Calu3 (cell line): ENCODE measurements at regions not wholly inside any gene's neighbourhood (a gene's known extent, or its start where the extent isn't known, plus 50 kb on each side); places are given as distances from the start of the nearest gene placed in this dataset.

Source experiments
- BruUV-seq: library from RNA; stranded (reverse); fragments of 400-500 nt; replicated peaks from 2 replicates; lab custom pipeline; 2021; lab: Mats Ljungman, UMichigan
- CTCF ChIA-PET: fragments of 300-600 bp; sonication (Branson Sonifier 250); formaldehyde crosslinking; loops from one replicate; lab custom pipeline; 2022; ENCODE audit warnings: antibody characterized with exemption; lab: Charles Lee
- DNase-seq: peaks from one replicate; pipeline ENCODE4 v3.0.0; 2022
- H3K27ac Mint-ChIP-seq: one replicate; pipeline ENCODE4 v1.8.0; 2022; ENCODE audit warnings: mixed read lengths; ENCODE audit not compliant: unreplicated experiment
- H3K27me3 Mint-ChIP-seq: one replicate; pipeline ENCODE4 v1.8.0; 2022; ENCODE audit warnings: mixed read lengths; ENCODE audit not compliant: unreplicated experiment
- H3K36me3 Mint-ChIP-seq: one replicate; pipeline ENCODE4 v1.8.0; 2022; ENCODE audit warnings: mild to moderate bottlenecking, moderate library complexity, mixed read lengths; ENCODE audit not compliant: insufficient read depth, unreplicated experiment
- H3K4me1 Mint-ChIP-seq: one replicate; pipeline ENCODE4 v1.8.0; 2022; ENCODE audit warnings: mild to moderate bottlenecking, low read depth, mixed read lengths; ENCODE audit not compliant: unreplicated experiment
- H3K4me3 Mint-ChIP-seq: one replicate; pipeline ENCODE4 v1.8.0; 2022; ENCODE audit warnings: mild to moderate bottlenecking, low read depth, moderate library complexity, mixed read lengths; ENCODE audit not compliant: unreplicated experiment
- H3K9me3 Mint-ChIP-seq: one replicate; pipeline ENCODE4 v1.8.0; 2022; ENCODE audit warnings: low read depth, mixed read lengths; ENCODE audit not compliant: unreplicated experiment
- intact Hi-C: fragments of 100-400 bp; cut with micrococcal nuclease; formaldehyde crosslinking; loops from one replicate; pipeline ENCODE4 v1.10.0; 2022; ENCODE audit not compliant: unreplicated experiment
- TF ChIP-seq, protein P1 (sequence below): fragments of 200-600 bp; IDR thresholded peaks from one replicate; pipeline ENCODE4 v1.8.0; 2022; ENCODE audit warnings: antibody characterized with exemption; ENCODE audit not compliant: unreplicated experiment

DNA sequence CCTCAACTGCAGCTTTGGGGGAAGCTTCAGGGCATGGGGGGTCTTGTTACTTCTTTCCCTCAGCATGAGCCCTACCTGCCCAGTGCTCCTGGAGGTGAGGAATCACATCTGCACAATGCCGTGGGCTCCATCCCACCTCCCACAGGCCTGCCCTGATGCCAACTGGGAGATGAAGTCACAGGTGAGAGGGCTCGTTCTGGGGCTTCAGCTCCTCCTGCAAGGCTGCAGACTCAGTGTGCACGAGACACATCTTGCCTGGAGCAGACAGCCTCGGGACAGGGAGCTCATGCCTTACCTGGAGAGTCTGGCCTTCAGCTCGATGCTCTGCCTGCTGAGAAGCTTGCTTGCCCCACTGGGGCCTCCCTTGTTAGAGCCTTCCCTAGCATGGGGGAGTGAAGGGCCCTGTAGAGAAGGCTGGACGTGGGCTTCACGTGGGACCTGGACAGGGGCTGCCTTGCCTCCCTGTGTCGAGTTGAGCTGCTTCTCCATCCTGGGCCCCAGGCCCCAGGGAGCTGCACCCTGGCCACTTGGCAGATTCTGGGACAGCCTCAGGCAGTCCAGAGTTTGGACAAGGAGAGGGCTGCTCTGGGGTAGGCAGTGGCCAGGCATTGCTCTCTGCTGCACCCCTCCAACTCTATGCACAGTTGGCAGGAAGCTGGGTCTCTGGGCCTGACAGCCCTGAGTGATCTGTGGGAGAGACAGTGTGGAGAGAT lies 171.4 kb downstream of the KIF26A start:
- Mint-ChIP-seq H3K27ac (no peak overlapping the region), H3K4me3 (no peak overlapping the region), H3K36me3 (no peaks in the 10 kb centered on the region), H3K27me3 (peaks cover 78% of the 10 kb centered on the region), H3K9me3 (no peaks in the 10 kb centered on the region), H3K4me1 (no peaks in the 10 kb centered on the region)
- no peak for DNase-seq
- no TSS peak for BruUV-seq
- intact Hi-C loops: no loop called here
- TF ChIP-seq, protein P1, sequence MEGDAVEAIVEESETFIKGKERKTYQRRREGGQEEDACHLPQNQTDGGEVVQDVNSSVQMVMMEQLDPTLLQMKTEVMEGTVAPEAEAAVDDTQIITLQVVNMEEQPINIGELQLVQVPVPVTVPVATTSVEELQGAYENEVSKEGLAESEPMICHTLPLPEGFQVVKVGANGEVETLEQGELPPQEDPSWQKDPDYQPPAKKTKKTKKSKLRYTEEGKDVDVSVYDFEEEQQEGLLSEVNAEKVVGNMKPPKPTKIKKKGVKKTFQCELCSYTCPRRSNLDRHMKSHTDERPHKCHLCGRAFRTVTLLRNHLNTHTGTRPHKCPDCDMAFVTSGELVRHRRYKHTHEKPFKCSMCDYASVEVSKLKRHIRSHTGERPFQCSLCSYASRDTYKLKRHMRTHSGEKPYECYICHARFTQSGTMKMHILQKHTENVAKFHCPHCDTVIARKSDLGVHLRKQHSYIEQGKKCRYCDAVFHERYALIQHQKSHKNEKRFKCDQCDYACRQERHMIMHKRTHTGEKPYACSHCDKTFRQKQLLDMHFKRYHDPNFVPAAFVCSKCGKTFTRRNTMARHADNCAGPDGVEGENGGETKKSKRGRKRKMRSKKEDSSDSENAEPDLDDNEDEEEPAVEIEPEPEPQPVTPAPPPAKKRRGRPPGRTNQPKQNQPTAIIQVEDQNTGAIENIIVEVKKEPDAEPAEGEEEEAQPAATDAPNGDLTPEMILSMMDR: no peak
- CTCF ChIA-PET: interaction anchor here (0.6 kb wide), 1 partner anchor 1929 kb away, joined by 3 read pairs; no protein-coding TSS in a partner anchor

DNA sequence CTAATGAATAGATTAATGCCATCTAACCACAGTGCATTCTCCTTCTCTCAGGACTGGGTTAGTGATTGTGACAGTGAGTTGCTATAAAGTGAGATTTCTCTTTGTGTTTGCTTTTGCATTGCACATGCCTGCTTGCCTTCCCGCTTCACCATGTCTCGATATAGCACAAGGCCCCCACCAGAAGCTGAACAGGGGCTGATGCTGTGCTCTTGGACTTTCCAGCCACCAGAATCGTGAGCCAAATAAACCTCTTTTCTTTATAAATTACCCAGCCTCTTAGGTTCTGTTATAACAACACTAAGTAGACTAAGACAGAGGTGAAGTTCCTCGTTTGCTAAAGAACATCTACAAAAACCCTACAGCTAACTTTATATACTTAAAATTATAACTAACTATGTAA lies 173.0 kb downstream of the KIF26A start:
- TF ChIP-seq, protein P1: no peak
- H3K9me3 Mint-ChIP-seq: no peaks in the 10 kb centered on the region
- no peak for DNase-seq
- CTCF ChIA-PET: no interaction called here
- no peaks in the 10 kb centered on the region for H3K4me1 Mint-ChIP-seq
- intact Hi-C loops: no loop called here
- H3K27me3 Mint-ChIP-seq: peaks cover 77% of the 10 kb centered on the region
- H3K27ac Mint-ChIP-seq: no peak overlapping the region
- no peak overlapping the region for H3K4me3 Mint-ChIP-seq
- no TSS peak for BruUV-seq
- no peaks in the 10 kb centered on the region for H3K36me3 Mint-ChIP-seq

DNA sequence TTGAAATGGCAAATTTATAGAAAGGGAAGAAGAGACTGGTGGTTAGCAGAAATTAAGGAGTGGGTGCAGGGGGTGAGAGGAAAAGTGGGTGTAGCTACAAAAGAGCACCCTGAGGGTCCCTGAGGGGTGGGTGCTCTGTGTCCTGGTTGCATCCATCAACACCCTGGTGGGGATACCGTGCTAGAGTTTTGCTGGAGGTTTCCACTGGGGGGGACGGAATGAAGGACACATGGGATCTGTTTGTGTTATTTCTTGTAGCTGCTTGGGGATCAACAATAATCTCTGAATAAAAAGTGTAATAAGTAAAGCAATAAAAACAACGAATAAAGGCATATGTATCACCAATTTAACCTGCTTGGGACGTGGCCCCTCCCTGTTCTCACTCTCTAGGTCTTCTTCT lies 175.3 kb downstream of the KIF26A start:
- Mint-ChIP-seq H3K27ac (no peak overlapping the region), H3K4me1 (no peaks in the 10 kb centered on the region), H3K9me3 (no peaks in the 10 kb centered on the region), H3K36me3 (no peaks in the 10 kb centered on the region), H3K27me3 (peaks cover 94% of the 10 kb centered on the region), H3K4me3 (no peak overlapping the region)
- TF ChIP-seq, protein P1: no peak
- intact Hi-C loops: no loop called here
- no TSS peak for BruUV-seq
- DNase-seq: no peak
- CTCF ChIA-PET: no interaction called here

DNA sequence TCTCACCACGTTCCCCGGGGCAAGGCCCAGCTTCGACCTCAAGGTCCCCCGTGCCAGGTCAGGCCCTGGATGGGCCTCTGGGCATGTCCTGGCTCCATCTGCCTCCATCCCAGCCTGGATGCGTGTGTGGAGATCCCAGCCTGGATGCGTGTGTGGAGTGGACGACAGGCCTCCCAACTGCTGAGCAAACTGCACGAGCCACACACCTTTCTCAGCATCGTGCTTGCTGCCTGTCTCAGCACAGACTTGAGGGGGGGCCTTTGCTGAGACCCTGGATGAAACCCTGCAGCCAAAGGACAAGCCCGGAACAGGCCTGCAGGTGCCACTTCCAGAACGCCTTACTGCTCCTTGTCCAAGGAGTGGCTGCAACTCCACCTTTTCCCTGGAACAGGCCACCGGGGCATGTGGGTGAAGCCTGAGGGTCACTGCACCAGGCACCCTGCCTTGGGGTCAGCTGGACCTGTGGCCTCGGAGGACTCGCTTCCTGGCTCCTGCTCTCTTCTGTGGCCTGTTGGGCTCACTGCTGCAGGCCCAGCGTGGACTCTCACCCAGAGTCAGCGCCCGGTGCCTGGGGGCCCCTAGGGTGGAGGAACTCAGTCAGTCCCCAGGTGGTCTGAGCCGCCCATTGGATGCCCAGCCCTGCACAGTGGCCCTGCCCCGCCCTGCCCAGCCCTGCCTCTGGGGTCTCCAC lies 176.0 kb downstream of the KIF26A start:
- DNase-seq: no peak
- Mint-ChIP-seq H3K9me3 (no peaks in the 10 kb centered on the region), H3K27me3 (peaks cover 96% of the 10 kb centered on the region), H3K27ac (no peak overlapping the region), H3K4me3 (no peak overlapping the region), H3K4me1 (no peaks in the 10 kb centered on the region), H3K36me3 (no peaks in the 10 kb centered on the region)
- CTCF ChIA-PET: no interaction called here
- TF ChIP-seq, protein P1: no peak
- intact Hi-C loops: no loop called here
- BruUV-seq: no TSS peak
